Mesendoderm (in vitro differentiated cells): ENCODE measurements at regions not wholly inside any gene's neighbourhood (a gene's known extent, or its start where the extent isn't known, plus 50 kb on each side); places are given as distances from the start of the nearest gene placed in this dataset.

Experiments used
- DNase-seq: peaks from one replicate; pipeline ENCODE4 v3.0.0; 2013
- H2AK5ac ChIP-seq: 2 replicates; pipeline ENCODE4 v1.6.1; 2013; ENCODE audit warnings: low read length, inconsistent platforms
- H2BK120ac ChIP-seq: 2 replicates; pipeline ENCODE4 v1.6.1; 2013; ENCODE audit warnings: low read depth, mild to moderate bottlenecking, low read length, moderate library complexity, mixed read lengths
- H2BK15ac ChIP-seq: replicated peaks from 2 replicates; pipeline ENCODE4 v1.6.1; 2013; ENCODE audit warnings: low read depth, mild to moderate bottlenecking, moderate library complexity
- H2BK5ac ChIP-seq: 2 replicates; pipeline ENCODE4 v1.6.1; 2013; ENCODE audit warnings: low read length, inconsistent platforms
- H3K18ac ChIP-seq: 2 replicates; pipeline ENCODE4 v1.6.1; 2013; ENCODE audit warnings: mild to moderate bottlenecking, low read length, mixed read lengths
- H3K23ac ChIP-seq: one replicate; pipeline ENCODE4 v1.6.1; 2013; ENCODE audit warnings: low read length
- H3K27ac ChIP-seq: 2 replicates; pipeline ENCODE4 v1.5.1; 2013; ENCODE audit warnings: low read depth, mild to moderate bottlenecking, inconsistent platforms, low read length, moderate library complexity
- H3K27me3 ChIP-seq: 2 replicates; pipeline ENCODE4 v1.6.1; 2013; ENCODE audit warnings: low read length, control low read depth, mild to moderate bottlenecking, inconsistent platforms; ENCODE audit not compliant: insufficient read depth, poor library complexity
- H3K36me3 ChIP-seq: 2 replicates; pipeline ENCODE4 v1.6.1; 2013; ENCODE audit warnings: low read length, inconsistent platforms; ENCODE audit not compliant: control insufficient read depth, insufficient read depth
- H3K4ac ChIP-seq: one replicate; pipeline ENCODE4 v1.6.1; 2013; ENCODE audit warnings: low read depth, mild to moderate bottlenecking, low read length, moderate library complexity
- H3K4me1 ChIP-seq: 2 replicates; pipeline ENCODE4 v1.6.1; 2013; ENCODE audit warnings: low read depth, low read length, inconsistent platforms; ENCODE audit not compliant: control insufficient read depth
- H3K4me2 ChIP-seq: 2 replicates; pipeline ENCODE4 v1.6.1; 2013; ENCODE audit warnings: low read length
- H3K4me3 ChIP-seq: 2 replicates; pipeline ENCODE4 v1.5.1; 2013; ENCODE audit warnings: mild to moderate bottlenecking, low read length
- H3K56ac ChIP-seq: one replicate; pipeline ENCODE4 v1.6.1; 2013; ENCODE audit warnings: low read length
- H3K79me1 ChIP-seq: 2 replicates; pipeline ENCODE4 v1.6.1; 2013; ENCODE audit warnings: low read length, inconsistent platforms
- H3K79me2 ChIP-seq: 2 replicates; pipeline ENCODE4 v1.6.1; 2013; ENCODE audit warnings: mild to moderate bottlenecking, low read length; ENCODE audit not compliant: control insufficient read depth, insufficient read depth
- H3K9ac ChIP-seq: 2 replicates; pipeline ENCODE4 v1.6.1; 2013; ENCODE audit warnings: low read length, inconsistent platforms
- H4K5ac ChIP-seq: one replicate; pipeline ENCODE4 v1.6.1; 2013; ENCODE audit warnings: low read length
- H4K8ac ChIP-seq: one replicate; pipeline ENCODE4 v1.6.1; 2013; ENCODE audit warnings: low read depth, mild to moderate bottlenecking, control low read depth, low read length, moderate library complexity
- WGBS: extraction: QIAGEN DNeasy Blood & Tissue Kit; methylation state at CpG from one replicate; pipeline ENCODE4 v1.1.7; 2013; ENCODE audit warnings: low lambda C conversion rate, missing lambda C conversion rate; ENCODE audit not compliant: insufficient coverage; ENCODE audit errors: extremely low coverage; 5-methylcytosine and 5-hydroxymethylcytosine counted together

- no peaks in the 10 kb centered on the region for H3K79me1 ChIP-seq
- H3K56ac ChIP-seq, result no peak overlapping the region
- H3K18ac ChIP-seq, result no peak overlapping the region
- H2BK120ac ChIP-seq, result no peak overlapping the region
- no peak overlapping the region for H2BK5ac ChIP-seq
- no CpG with 5 or more reads among the region's 1 CpG for WGBS
- DNase-seq, result no peak
- no peak overlapping the region for H4K5ac ChIP-seq
- H3K9ac ChIP-seq, result no peak overlapping the region
- H3K4me2 ChIP-seq, result no peak overlapping the region
- no peak overlapping the region for H3K4me3 ChIP-seq
- no peaks in the 10 kb centered on the region for H3K36me3 ChIP-seq
- H3K23ac ChIP-seq, result no peak overlapping the region
- no peak overlapping the region for H4K8ac ChIP-seq
- H3K79me2 ChIP-seq, result no peaks in the 10 kb centered on the region
- H3K4ac ChIP-seq, result no peak overlapping the region
- H3K27me3 ChIP-seq, result no peaks in the 10 kb centered on the region
- no peaks in the 10 kb centered on the region for H3K4me1 ChIP-seq
- H2AK5ac ChIP-seq, result no peak overlapping the region
- no peak overlapping the region for H3K27ac ChIP-seq
- H2BK15ac ChIP-seq, result no peak overlapping the region
Measured at GRCh38 chr3:95162794-95163193, 1099.9 kb downstream of the NSUN3 start.

GRCh38 chr3:95167748-95168147 lies 1104.9 kb downstream of the NSUN3 start:
- DNase-seq, result no peak
- WGBS, result no CpG with 5 or more reads among the region's 4 CpGs
- no peaks in the 10 kb centered on the region for H3K79me2 ChIP-seq
- no peak overlapping the region for H3K4me3 ChIP-seq
- no peaks in the 10 kb centered on the region for H3K27me3 ChIP-seq
- no peak overlapping the region for H2BK120ac ChIP-seq
- no peaks in the 10 kb centered on the region for H3K36me3 ChIP-seq
- H3K4me1 ChIP-seq, result no peaks in the 10 kb centered on the region
- H4K5ac ChIP-seq, result no peak overlapping the region
- H3K56ac ChIP-seq, result no peak overlapping the region
- no peak overlapping the region for H3K4me2 ChIP-seq
- no peak overlapping the region for H3K4ac ChIP-seq
- H3K18ac ChIP-seq, result no peak overlapping the region
- no peak overlapping the region for H3K27ac ChIP-seq
- no peak overlapping the region for H2AK5ac ChIP-seq
- no peak overlapping the region for H4K8ac ChIP-seq
- no peak overlapping the region for H3K23ac ChIP-seq
- H2BK5ac ChIP-seq, result no peak overlapping the region
- no peak overlapping the region for H2BK15ac ChIP-seq
- no peaks in the 10 kb centered on the region for H3K79me1 ChIP-seq
- H3K9ac ChIP-seq, result no peak overlapping the region

- no peaks in the 10 kb centered on the region for H3K79me1 ChIP-seq
- H3K27ac ChIP-seq, result no peak overlapping the region
Measured at GRCh38 chr3:95168526-95168925, 1105.7 kb downstream of the NSUN3 start.

GRCh38 chr3:95172164-95172943 lies 1109.5 kb downstream of the NSUN3 start:
- no peak overlapping the region for H3K9ac ChIP-seq
- H3K18ac ChIP-seq, result no peak overlapping the region
- H3K4me1 ChIP-seq, result no peaks in the 10 kb centered on the region
- no peak overlapping the region for H3K4me3 ChIP-seq
- no peak overlapping the region for H3K27ac ChIP-seq
- H3K79me1 ChIP-seq, result no peaks in the 10 kb centered on the region
- no peak overlapping the region for H2BK15ac ChIP-seq
- no peak overlapping the region for H2BK5ac ChIP-seq
- H3K56ac ChIP-seq, result no peak overlapping the region
- H3K27me3 ChIP-seq, result no peaks in the 10 kb centered on the region
- no peaks in the 10 kb centered on the region for H3K79me2 ChIP-seq
- no peak overlapping the region for H4K5ac ChIP-seq
- H4K8ac ChIP-seq, result no peak overlapping the region
- H2BK120ac ChIP-seq, result no peak overlapping the region
- peak; percentile 53 for DNase-seq
- H2AK5ac ChIP-seq, result no peak overlapping the region
- no peak overlapping the region for H3K4me2 ChIP-seq
- no CpG with 5 or more reads among the region's 3 CpGs for WGBS
- no peak overlapping the region for H3K4ac ChIP-seq
- no peaks in the 10 kb centered on the region for H3K36me3 ChIP-seq
- H3K23ac ChIP-seq, result no peak overlapping the region

More at GRCh38 chr3:95168526-95168925, 1105.7 kb downstream of the NSUN3 start:
- no CpG with 5 or more reads among the region's 7 CpGs for WGBS
- no peak overlapping the region for H3K9ac ChIP-seq
- no peaks in the 10 kb centered on the region for H3K4me1 ChIP-seq
- no peaks in the 10 kb centered on the region for H3K36me3 ChIP-seq
- H4K8ac ChIP-seq, result no peak overlapping the region
- no peak overlapping the region for H3K4me2 ChIP-seq
- no peak overlapping the region for H3K56ac ChIP-seq
- H3K23ac ChIP-seq, result no peak overlapping the region
- DNase-seq, result no peak
- H3K27me3 ChIP-seq, result no peaks in the 10 kb centered on the region
- H3K4ac ChIP-seq, result no peak overlapping the region
- no peak overlapping the region for H4K5ac ChIP-seq
- H2AK5ac ChIP-seq, result no peak overlapping the region
- H2BK5ac ChIP-seq, result no peak overlapping the region
- H2BK15ac ChIP-seq, result no peak overlapping the region
- no peak overlapping the region for H3K4me3 ChIP-seq
- no peaks in the 10 kb centered on the region for H3K79me2 ChIP-seq
- no peak overlapping the region for H3K18ac ChIP-seq
- no peak overlapping the region for H2BK120ac ChIP-seq

- Histone ChIP-seq H3K4ac (no peak overlapping the region), H3K56ac (no peak overlapping the region), H2BK5ac (no peak overlapping the region), H3K36me3 (no peaks in the 10 kb centered on the region), H3K9ac (no peak overlapping the region), H3K27me3 (no peaks in the 10 kb centered on the region), H3K18ac (no peak overlapping the region), H3K79me2 (no peaks in the 10 kb centered on the region), H3K4me3 (no peak overlapping the region), H2AK5ac (no peak overlapping the region), H3K27ac (no peak overlapping the region), H3K79me1 (no peaks in the 10 kb centered on the region), H4K5ac (no peak overlapping the region), H4K8ac (no peak overlapping the region), H2BK15ac (no peak overlapping the region), H2BK120ac (no peak overlapping the region), H3K4me1 (no peaks in the 10 kb centered on the region), H3K23ac (no peak overlapping the region), H3K4me2 (no peak overlapping the region)
- no CpG with 5 or more reads among the region's 2 CpGs for WGBS
- no peak for DNase-seq
Measured at GRCh38 chr3:95177096-95177495, 1114.2 kb downstream of the NSUN3 start.

GRCh38 chr3:95184038-95184437 lies 1121.2 kb downstream of the NSUN3 start:
- Histone ChIP-seq H3K27me3 (no peaks in the 10 kb centered on the region), H3K79me1 (no peaks in the 10 kb centered on the region), H2BK5ac (no peak overlapping the region), H2BK15ac (no peak overlapping the region), H3K4ac (no peak overlapping the region), H3K56ac (no peak overlapping the region), H3K36me3 (no peaks in the 10 kb centered on the region), H3K4me3 (no peak overlapping the region), H2AK5ac (no peak overlapping the region), H3K9ac (no peak overlapping the region), H3K4me1 (no peaks in the 10 kb centered on the region), H4K8ac (no peak overlapping the region), H3K18ac (no peak overlapping the region), H3K27ac (no peak overlapping the region), H4K5ac (no peak overlapping the region), H3K79me2 (no peaks in the 10 kb centered on the region), H2BK120ac (no peak overlapping the region), H3K23ac (no peak overlapping the region), H3K4me2 (no peak overlapping the region)
- WGBS, result no CpG with 5 or more reads among the region's 6 CpGs
- peak; percentile 5 for DNase-seq
